GM12891 (cell line): ENCODE measurements at regions not wholly inside any gene's neighbourhood (a gene's known extent, or its start where the extent isn't known, plus 50 kb on each side); places are given as distances from the start of the nearest gene placed in this dataset.

Experiments used
- PAX5 ChIP-seq: IDR thresholded peaks from 2 replicates; pipeline ENCODE4 v1.6.1; 2011; ENCODE audit warnings: low read length, moderate library complexity, mild to moderate bottlenecking; ENCODE audit not compliant: insufficient read depth, severe bottlenecking
- POLR2A ChIP-seq: IDR thresholded peaks from 2 replicates; pipeline ENCODE4 v1.6.1; 2011; ENCODE audit warnings: low read depth, low read length, control low read depth
- POLR2AphosphoS5 ChIP-seq: IDR thresholded peaks from 2 replicates; pipeline ENCODE4 v1.6.1; 2011; ENCODE audit warnings: low read depth, low read length, control low read depth
- POU2F2 ChIP-seq: IDR thresholded peaks from 2 replicates; pipeline ENCODE4 v1.6.1; 2011; ENCODE audit warnings: low read depth, mild to moderate bottlenecking, control low read depth, low read length, moderate library complexity
- SPI1 ChIP-seq: IDR thresholded peaks from 2 replicates; pipeline ENCODE4 v1.6.1; 2011; ENCODE audit warnings: low read depth, low read length, control low read depth
- TAF1 ChIP-seq: IDR thresholded peaks from 2 replicates; pipeline ENCODE4 v1.6.1; 2011; ENCODE audit warnings: low read depth, low read length, control low read depth

GRCh38 chr5:85010014-85010562, 625.4 kb upstream of the EDIL3 start:
- TF ChIP-seq TAF1: no peak
- no peak for TF ChIP-seq POLR2A
- TF ChIP-seq POLR2AphosphoS5: no peak
- no peak for TF ChIP-seq POU2F2
- no peak for TF ChIP-seq SPI1
- no peak for TF ChIP-seq PAX5
